Neuronal stem cell (in vitro differentiated cells): ENCODE measurements at regions not wholly inside any gene's neighbourhood (a gene's known extent, or its start where the extent isn't known, plus 50 kb on each side); places are given as distances from the start of the nearest gene placed in this dataset.

Experiments
- DNase-seq: peaks from one replicate; pipeline ENCODE4 v3.0.0-alpha.2; 2013; ENCODE audit warnings: low spot score
- H2AFZ ChIP-seq: one replicate; pipeline ENCODE4 v1.6.1; 2013; ENCODE audit warnings: mild to moderate bottlenecking, low read length, inconsistent platforms
- H2AK5ac ChIP-seq: 2 replicates; pipeline ENCODE4 v1.6.1; 2013; ENCODE audit warnings: low read depth, mild to moderate bottlenecking, inconsistent platforms, low read length, moderate library complexity, mixed read lengths
- H2BK120ac ChIP-seq: 2 replicates; pipeline ENCODE4 v1.6.1; 2013; ENCODE audit warnings: low read depth, mild to moderate bottlenecking, inconsistent platforms, low read length, moderate library complexity, mixed read lengths
- H2BK12ac ChIP-seq: one replicate; pipeline ENCODE4 v1.6.1; 2013; ENCODE audit warnings: low read length, inconsistent platforms
- H2BK15ac ChIP-seq: 2 replicates; pipeline ENCODE4 v1.6.1; 2013; ENCODE audit warnings: mild to moderate bottlenecking, low read length, inconsistent platforms, mixed read lengths
- H2BK5ac ChIP-seq: one replicate; pipeline ENCODE4 v1.6.1; 2013; ENCODE audit warnings: inconsistent platforms, mild to moderate bottlenecking, low read length, moderate library complexity
- H3K14ac ChIP-seq: one replicate; pipeline ENCODE4 v1.6.1; 2013; ENCODE audit warnings: low read length, inconsistent platforms
- H3K18ac ChIP-seq: 2 replicates; pipeline ENCODE4 v1.6.1; 2013; ENCODE audit warnings: low read length, inconsistent platforms
- H3K23ac ChIP-seq: 2 replicates; pipeline ENCODE4 v1.6.1; 2013; ENCODE audit warnings: low read depth, mild to moderate bottlenecking, mixed read lengths, low read length, inconsistent platforms; ENCODE audit not compliant: poor library complexity
- H3K27ac ChIP-seq: replicated peaks from 3 replicates; pipeline ENCODE4 v1.5.1; 2013; ENCODE audit warnings: low read length, inconsistent platforms
- H3K27me3 ChIP-seq, 3 experiments: 2 replicates each; pipeline ENCODE4 v1.6.1; 2013; ENCODE audit warnings: low read length in 3 of 3, mild to moderate bottlenecking in 2 of 3, inconsistent platforms in 1 of 3, low read depth in 1 of 3, mixed read lengths in 1 of 3, moderate library complexity in 1 of 3; ENCODE audit not compliant: control insufficient read depth in 3 of 3, insufficient read depth in 3 of 3
- H3K36me3 ChIP-seq, 2 donors: replicated peaks in 1 of 2; 2 replicates each; pipeline ENCODE4 v1.6.1; 2013; ENCODE audit warnings: low read length in 2 of 2; ENCODE audit not compliant: control insufficient read depth in 2 of 2, insufficient read depth in 2 of 2
- H3K4ac ChIP-seq: 2 replicates; pipeline ENCODE4 v1.6.1; 2013; ENCODE audit warnings: inconsistent platforms, mild to moderate bottlenecking, low read length, moderate library complexity
- H3K4me1 ChIP-seq, 2 donors: 1 replicate in 1 of 2; 2 replicates in 1 of 2; pipeline ENCODE4 v1.6.1; 2013; ENCODE audit warnings: low read length in 2 of 2, low read depth in 1 of 2; ENCODE audit not compliant: control insufficient read depth in 2 of 2, insufficient read depth in 1 of 2
- H3K4me2 ChIP-seq: one replicate; pipeline ENCODE4 v1.6.1; 2013; ENCODE audit warnings: mild to moderate bottlenecking, low read length, inconsistent platforms; ENCODE audit not compliant: insufficient read depth, poor library complexity, severe bottlenecking
- H3K4me3 ChIP-seq, 2 donors: 2 replicates each; pipeline ENCODE4 v1.5.1; 2013; ENCODE audit warnings: low read length in 2 of 2, mild to moderate bottlenecking in 2 of 2, inconsistent platforms in 1 of 2, moderate library complexity in 1 of 2
- H3K79me1 ChIP-seq: one replicate; pipeline ENCODE4 v1.6.1; 2013; ENCODE audit warnings: low read depth, mild to moderate bottlenecking, inconsistent platforms, low read length, moderate library complexity
- H3K9ac ChIP-seq: one replicate; pipeline ENCODE4 v1.6.1; 2013; ENCODE audit warnings: mild to moderate bottlenecking, low read depth, low read length, inconsistent platforms; ENCODE audit not compliant: poor library complexity
- H3K9me3 ChIP-seq, 2 donors: replicated peaks in 1 of 2; 2 replicates each; pipeline versions ENCODE3 to v1.6.1; 2013; ENCODE audit warnings: low read length in 2 of 2, mild to moderate bottlenecking in 2 of 2, inconsistent platforms in 1 of 2, low read depth in 1 of 2, mixed read lengths in 1 of 2, moderate library complexity in 1 of 2; ENCODE audit not compliant: control insufficient read depth in 2 of 2, insufficient read depth in 1 of 2
- H4K8ac ChIP-seq: one replicate; pipeline ENCODE4 v1.6.1; 2013; ENCODE audit warnings: low read depth, mild to moderate bottlenecking, inconsistent platforms, low read length, moderate library complexity
- H4K91ac ChIP-seq: one replicate; pipeline ENCODE4 v1.6.1; 2013; ENCODE audit warnings: low read length, low read depth, mild to moderate bottlenecking, inconsistent platforms; ENCODE audit not compliant: poor library complexity
- WGBS, 2 donors: extraction: QIAGEN DNeasy Blood & Tissue Kit; methylation state at CpG; one replicate each; pipeline ENCODE4 v1.1.7; 2013; ENCODE audit warnings: missing lambda C conversion rate in 2 of 2, mixed read lengths in 1 of 2; ENCODE audit not compliant: insufficient read length in 2 of 2, insufficient replicate concordance in 1 of 2; ENCODE audit errors: extremely low coverage in 2 of 2; 5-methylcytosine and 5-hydroxymethylcytosine counted together

DNA sequence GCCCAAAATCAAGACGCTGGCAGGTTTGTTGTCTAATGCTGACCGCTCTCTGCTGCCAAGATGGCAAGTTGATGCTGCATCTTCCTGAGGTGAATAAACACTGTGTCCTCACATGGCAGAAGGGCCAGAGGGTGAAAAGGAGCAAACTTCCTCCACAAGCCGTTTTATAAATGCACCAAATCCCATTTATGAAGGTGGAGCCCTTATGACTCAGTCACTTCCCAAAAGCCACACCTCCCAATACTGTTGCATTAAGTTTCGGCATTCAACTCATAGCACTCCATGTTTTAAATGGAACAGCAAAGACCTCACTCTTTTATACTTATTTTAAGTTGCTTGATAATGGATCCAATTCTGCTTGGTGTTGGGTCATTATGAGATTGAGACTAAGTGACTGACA is 316.6 kb downstream of the RFPL4B start:
- Histone ChIP-seq H2BK15ac (no peak overlapping the region), H4K91ac (no peak overlapping the region), H3K9me3 (peaks cover 3 to 8% of the 10 kb centered on the region in 2 donors), H3K4me3 (no peak overlapping the region), H2BK5ac (no peak overlapping the region), H3K14ac (no peak overlapping the region), H3K23ac (no peak overlapping the region), H4K8ac (no peak overlapping the region), H2AK5ac (no peak overlapping the region), H3K79me1 (no peaks in the 10 kb centered on the region), H3K27me3 (no peaks in the 10 kb centered on the region), H3K4ac (no peak overlapping the region), H3K36me3 (no peaks in the 10 kb centered on the region), H2BK12ac (no peak overlapping the region), H2AFZ (no peak overlapping the region), H3K9ac (no peak overlapping the region), H3K27ac (no peak overlapping the region), H3K18ac (no peak overlapping the region), H2BK120ac (no peak overlapping the region), H3K4me2 (no peak overlapping the region), H3K4me1 (no peaks in the 10 kb centered on the region)
- WGBS, 2 donors, result no CpG with 5 or more reads among the region's 4 CpGs
- DNase-seq, result no peak

DNA sequence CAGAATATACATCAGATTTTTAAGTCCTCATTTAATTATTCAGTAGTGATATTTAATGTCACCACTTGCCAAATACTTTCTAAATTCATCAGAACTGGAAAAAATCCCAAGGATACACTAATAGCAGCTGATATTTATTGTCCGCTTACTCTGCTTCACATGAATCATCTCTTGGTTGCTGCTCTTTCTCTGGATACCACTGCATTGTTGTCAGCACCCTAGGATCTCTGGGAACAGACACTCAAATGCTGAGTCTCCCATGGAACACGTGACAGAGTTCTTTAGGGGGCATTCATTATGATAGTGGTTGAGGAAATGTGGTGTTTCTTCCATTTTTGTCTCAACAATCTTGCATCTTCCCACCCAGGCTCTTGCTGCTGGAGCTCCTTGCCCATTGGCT is 318.0 kb downstream of the RFPL4B start:
- Histone ChIP-seq H4K8ac (no peak overlapping the region), H3K4me3 (no peak overlapping the region), H2BK5ac (no peak overlapping the region), H4K91ac (no peak overlapping the region), H3K14ac (no peak overlapping the region), H2BK12ac (no peak overlapping the region), H3K23ac (no peak overlapping the region), H3K36me3 (no peaks in the 10 kb centered on the region), H3K4ac (no peak overlapping the region), H3K9ac (no peak overlapping the region), H2AFZ (no peak overlapping the region), H3K9me3 (peaks cover 3 to 8% of the 10 kb centered on the region in 2 donors), H3K4me1 (no peaks in the 10 kb centered on the region), H3K4me2 (no peak overlapping the region), H3K18ac (no peak overlapping the region), H3K27me3 (no peaks in the 10 kb centered on the region), H3K27ac (no peak overlapping the region), H2AK5ac (no peak overlapping the region), H2BK120ac (no peak overlapping the region), H2BK15ac (no peak overlapping the region), H3K79me1 (no peaks in the 10 kb centered on the region)
- no CpG with 5 or more reads among the region's 2 CpGs for WGBS, 2 donors
- DNase-seq, result no peak

DNA sequence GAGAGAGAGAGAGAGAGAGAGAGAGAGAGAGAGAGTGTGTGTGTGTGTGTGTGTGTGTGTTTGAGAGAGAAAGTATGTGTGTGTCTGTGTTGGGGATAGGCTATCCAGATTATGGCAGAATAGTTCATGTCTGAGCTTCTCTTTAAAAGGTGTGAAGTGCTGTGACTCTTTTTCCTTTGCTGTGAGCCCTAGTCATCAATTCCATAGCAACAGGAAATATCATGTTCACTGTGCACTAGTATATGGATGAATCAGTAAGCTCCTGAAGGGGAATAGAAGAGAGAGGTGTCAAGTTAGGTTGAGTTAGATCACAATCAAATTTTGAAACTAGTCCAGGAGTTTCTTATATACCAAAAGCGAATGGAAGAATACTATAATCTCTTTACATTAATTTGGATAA is 318.7 kb downstream of the RFPL4B start:
- Histone ChIP-seq H3K4ac (no peak overlapping the region), H3K18ac (no peak overlapping the region), H3K36me3 (no peaks in the 10 kb centered on the region), H4K8ac (no peak overlapping the region), H2BK12ac (no peak overlapping the region), H3K9me3 (peaks cover 3 to 8% of the 10 kb centered on the region in 2 donors), H4K91ac (no peak overlapping the region), H2BK120ac (no peak overlapping the region), H3K4me2 (no peak overlapping the region), H3K27ac (no peak overlapping the region), H3K4me3 (no peak overlapping the region), H2AFZ (peak overlapping the region; percentile 8), H3K14ac (no peak overlapping the region), H3K4me1 (no peaks in the 10 kb centered on the region), H2AK5ac (no peak overlapping the region), H3K27me3 (no peaks in the 10 kb centered on the region), H3K79me1 (no peaks in the 10 kb centered on the region), H2BK15ac (no peak overlapping the region), H3K9ac (no peak overlapping the region), H3K23ac (no peak overlapping the region), H2BK5ac (no peak overlapping the region)
- WGBS, 2 donors, result no CpG with 5 or more reads among the region's 1 CpG
- DNase-seq, result no peak

DNA sequence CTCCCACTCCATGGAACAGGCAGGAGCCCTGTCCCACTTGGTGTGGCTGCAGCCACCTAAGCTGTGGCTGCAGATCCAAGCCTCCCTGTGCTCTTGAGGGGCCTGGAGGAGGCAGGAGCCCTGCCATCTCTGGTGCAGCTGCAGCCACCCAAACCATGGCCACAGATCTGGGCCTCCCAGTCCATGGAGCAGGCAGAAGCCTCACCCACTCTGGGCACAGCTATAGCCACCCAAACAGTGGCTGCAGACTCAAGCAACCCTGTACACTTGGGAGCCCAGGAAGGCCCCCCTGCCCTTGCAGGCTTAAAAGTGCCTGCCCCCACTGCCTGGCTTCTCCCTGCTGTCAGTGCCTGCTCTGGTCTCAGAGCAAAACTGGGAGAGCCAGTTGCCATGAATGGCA is 320.3 kb downstream of the RFPL4B start:
- DNase-seq, result no peak
- Histone ChIP-seq H3K18ac (peak overlapping the region; percentile 84), H3K27ac (no peak overlapping the region), H3K4me3 (peak overlapping the region in 1 of 2 donors; percentile 31), H4K91ac (no peak overlapping the region), H3K4me2 (no peak overlapping the region), H3K27me3 (no peaks in the 10 kb centered on the region), H2AFZ (no peak overlapping the region), H3K9ac (no peak overlapping the region), H3K14ac (no peak overlapping the region), H3K9me3 (peaks cover 3 to 8% of the 10 kb centered on the region in 2 donors), H2BK5ac (no peak overlapping the region), H3K4me1 (no peaks in the 10 kb centered on the region), H3K79me1 (no peaks in the 10 kb centered on the region), H3K36me3 (no peaks in the 10 kb centered on the region), H2AK5ac (no peak overlapping the region), H2BK12ac (no peak overlapping the region), H3K4ac (no peak overlapping the region), H4K8ac (no peak overlapping the region), H3K23ac (no peak overlapping the region), H2BK120ac (no peak overlapping the region), H2BK15ac (no peak overlapping the region)
